ENCODE measurements at regions not wholly inside any gene's neighbourhood (a gene's known extent, or its start where the extent isn't known, plus 50 kb on each side); places are given as distances from the start of the nearest gene placed in this dataset.

- TF ChIP-seq POLR2A (IDR thresholded peaks at IDR 0.05) = no peak
- TF ChIP-seq CTCF (IDR thresholded peaks at IDR 0.05) = no peak
Measured at GRCh38 chr7:153808117-153808516, 244.1 kb upstream of the DPP6 start.
